Astrocyte (in vitro differentiated cells and primary cell): ENCODE measurements at regions not wholly inside any gene's neighbourhood (a gene's known extent, or its start where the extent isn't known, plus 50 kb on each side); places are given as distances from the start of the nearest gene placed in this dataset.

Experiments used
- DNase-seq: peaks from one replicate; pipeline ENCODE4 v3.0.0-alpha.2; 2010; ENCODE audit warnings: low read depth
- FAIRE-seq: peaks from 2 replicates; lab custom pipeline; 2011; peaks lifted over from hg19 to GRCh38; lab: Jason Lieb, UNC
- H2AFZ ChIP-seq: 2 replicates; pipeline ENCODE4 v1.6.0; 2012; ENCODE audit warnings: low read depth, low read length, inconsistent platforms
- H3K27ac ChIP-seq: 2 replicates; pipeline ENCODE4 v1.5.1; 2011; ENCODE audit warnings: low read depth, low read length, inconsistent platforms
- H3K27me3 ChIP-seq: 2 replicates; pipeline ENCODE4 v1.6.0; 2011; ENCODE audit warnings: low read length, inconsistent platforms; ENCODE audit not compliant: insufficient read depth
- H3K36me3 ChIP-seq: 2 replicates; pipeline ENCODE4 v1.5.1; 2011; ENCODE audit warnings: low read length, inconsistent platforms; ENCODE audit not compliant: insufficient read depth
- H3K4me1 ChIP-seq: 2 replicates; pipeline ENCODE4 v1.5.1; 2011; ENCODE audit warnings: low read length, inconsistent platforms; ENCODE audit not compliant: insufficient read depth
- H3K4me2 ChIP-seq: 2 replicates; pipeline ENCODE4 v1.6.0; 2012; ENCODE audit warnings: low read length, inconsistent platforms
- H3K4me3 ChIP-seq: 2 replicates; pipeline ENCODE4 v1.5.1; 2011; ENCODE audit warnings: low read depth, mild to moderate bottlenecking, low read length, inconsistent platforms; ENCODE audit not compliant: insufficient read depth
- H3K79me2 ChIP-seq: 2 replicates; pipeline ENCODE4 v1.6.0; 2012; ENCODE audit warnings: mild to moderate bottlenecking, low read length, inconsistent platforms; ENCODE audit not compliant: insufficient read depth
- H3K9ac ChIP-seq: 2 replicates; pipeline ENCODE4 v1.6.0; 2012; ENCODE audit warnings: mild to moderate bottlenecking, low read length, inconsistent platforms
- H3K9me3 ChIP-seq: 2 replicates; pipeline ENCODE4 v1.5.1; 2012; ENCODE audit warnings: low read depth, mild to moderate bottlenecking, low read length, inconsistent platforms; ENCODE audit not compliant: insufficient read depth
- H4K20me1 ChIP-seq: 2 replicates; pipeline ENCODE4 v1.6.0; 2012; ENCODE audit warnings: low read length, inconsistent platforms; ENCODE audit not compliant: insufficient read depth
- H3K27ac Mint-ChIP-seq: one replicate; pipeline ENCODE4 v1.8.0; 2021; ENCODE audit warnings: mild to moderate bottlenecking, mixed read lengths; ENCODE audit not compliant: unreplicated experiment
- H3K27me3 Mint-ChIP-seq: one replicate; pipeline ENCODE4 v1.8.0; 2021; ENCODE audit warnings: low read depth, mixed read lengths; ENCODE audit not compliant: unreplicated experiment
- H3K36me3 Mint-ChIP-seq: one replicate; pipeline ENCODE4 v1.8.0; 2021; ENCODE audit warnings: low read depth, mixed read lengths; ENCODE audit not compliant: unreplicated experiment
- H3K4me1 Mint-ChIP-seq: one replicate; pipeline ENCODE4 v1.8.0; 2021; ENCODE audit warnings: low read depth, mixed read lengths; ENCODE audit not compliant: unreplicated experiment
- H3K4me3 Mint-ChIP-seq: one replicate; pipeline ENCODE4 v1.8.0; 2021; ENCODE audit warnings: mild to moderate bottlenecking, moderate library complexity, mixed read lengths; ENCODE audit not compliant: unreplicated experiment
- H3K9me3 Mint-ChIP-seq: one replicate; pipeline ENCODE4 v1.8.0; 2021; ENCODE audit warnings: mild to moderate bottlenecking, mixed read lengths; ENCODE audit not compliant: unreplicated experiment
- CTCF ChIP-seq: IDR thresholded peaks from 2 replicates; pipeline ENCODE4 v1.5.1; 2011; ENCODE audit warnings: low read depth, mild to moderate bottlenecking, inconsistent platforms, low read length, moderate library complexity; ENCODE audit not compliant: insufficient read depth
- EZH2 ChIP-seq: IDR thresholded peaks from 2 replicates; pipeline ENCODE4 v1.6.1; 2012; ENCODE audit warnings: mild to moderate bottlenecking, low read length, inconsistent platforms; ENCODE audit not compliant: insufficient read depth

DNA sequence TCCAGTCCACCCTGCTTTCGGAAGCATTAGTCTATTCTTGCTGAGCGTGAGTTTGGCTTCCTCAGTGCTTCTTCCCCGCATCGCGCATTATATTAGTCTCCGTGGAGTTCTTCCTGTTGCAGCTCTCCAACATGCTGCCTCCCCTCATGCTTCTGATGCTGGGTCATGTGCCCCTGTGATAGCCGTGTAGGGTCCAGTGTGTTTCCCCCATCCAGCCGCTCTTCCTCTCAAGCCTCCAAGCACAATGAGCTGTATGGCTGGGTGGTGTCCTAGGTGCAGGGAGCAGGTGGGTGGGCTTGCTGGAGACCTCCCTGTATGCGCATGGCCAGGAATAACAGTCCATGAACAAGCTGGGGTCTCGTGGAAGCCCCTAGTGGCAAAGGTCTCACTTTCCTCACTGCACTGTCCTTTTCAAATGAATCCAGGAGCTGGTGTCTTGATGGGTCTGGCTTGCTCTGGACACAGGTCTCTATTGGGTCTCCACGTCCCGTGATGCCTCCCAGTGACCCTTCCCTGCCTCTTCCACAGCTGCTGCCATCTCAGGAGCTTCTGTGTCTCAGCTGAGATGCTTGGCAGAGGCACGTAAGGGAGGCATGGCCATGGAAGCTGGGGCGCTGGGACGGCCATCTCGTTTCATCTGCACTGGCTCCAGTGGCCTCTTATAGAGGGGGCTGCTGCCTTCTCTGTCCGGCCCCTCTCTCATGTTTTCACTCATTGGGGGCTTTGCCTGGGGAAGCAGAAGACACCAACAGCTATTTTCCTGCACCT is 54.8 kb upstream of the HDAC4 start:
- no peak overlapping the region for H3K4me3 ChIP-seq
- peaks cover 27% of the 10 kb centered on the region for H3K27me3 Mint-ChIP-seq
- TF ChIP-seq EZH2, result no peak
- TF ChIP-seq CTCF, result no peak
- H3K27me3 ChIP-seq, result no peaks in the 10 kb centered on the region
- H4K20me1 ChIP-seq, result no peaks in the 10 kb centered on the region
- H3K4me3 Mint-ChIP-seq, result no peak overlapping the region
- H3K27ac Mint-ChIP-seq, result no peak overlapping the region
- no peaks in the 10 kb centered on the region for H3K4me1 ChIP-seq
- H3K27ac ChIP-seq, result no peak overlapping the region
- DNase-seq (no peak), FAIRE-seq (no peak)
- no peaks in the 10 kb centered on the region for H3K79me2 ChIP-seq
- H3K9me3 ChIP-seq, result peaks cover 2% of the 10 kb centered on the region
- H3K4me2 ChIP-seq, result no peak overlapping the region
- H3K36me3 Mint-ChIP-seq, result no peaks in the 10 kb centered on the region
- H3K36me3 ChIP-seq, result no peaks in the 10 kb centered on the region
- peaks cover 8% of the 10 kb centered on the region for H3K9me3 Mint-ChIP-seq
- no peak overlapping the region for H3K9ac ChIP-seq
- H2AFZ ChIP-seq, result no peak overlapping the region
- H3K4me1 Mint-ChIP-seq, result no peaks in the 10 kb centered on the region

- TF ChIP-seq EZH2 (no peak), CTCF (no peak)
- Mint-ChIP-seq H3K9me3 (peaks cover 8% of the 10 kb centered on the region), H3K36me3 (no peaks in the 10 kb centered on the region), H3K27ac (no peak overlapping the region), H3K27me3 (peaks cover 25% of the 10 kb centered on the region), H3K4me3 (no peak overlapping the region), H3K4me1 (no peaks in the 10 kb centered on the region)
- Histone ChIP-seq H3K27me3 (no peaks in the 10 kb centered on the region), H3K79me2 (no peaks in the 10 kb centered on the region), H3K4me3 (no peak overlapping the region), H3K4me1 (no peaks in the 10 kb centered on the region), H3K9ac (no peak overlapping the region), H3K9me3 (peaks cover 2% of the 10 kb centered on the region), H3K4me2 (no peak overlapping the region), H3K36me3 (no peaks in the 10 kb centered on the region), H3K27ac (no peak overlapping the region), H2AFZ (no peak overlapping the region), H4K20me1 (no peaks in the 10 kb centered on the region)
- no peak for FAIRE-seq
- no peak for DNase-seq
Measured at GRCh38 chr2:239454507-239454906, 53.7 kb upstream of the HDAC4 start.
